Uterus (tissue), 3 donors: ENCODE measurements at regions not wholly inside any gene's neighbourhood (a gene's known extent, or its start where the extent isn't known, plus 50 kb on each side); places are given as distances from the start of the nearest gene placed in this dataset.
"Not testable (repeated sequence)": the region's sequence is repeated elsewhere in the genome, so short reads cannot be mapped to it uniquely, and the experiment has no call there.

Source experiments
- DNase-seq, 2 donors: peaks; one replicate each; pipeline ENCODE4 v3.0.0-alpha.2; 2019 to 2020
- H3K27ac ChIP-seq, 2 donors: fragments of 200-600 bp; sonication (generic); 1 replicate in 1 of 2; 2 replicates in 1 of 2; pipeline ENCODE4 v1.5.1; 2016 to 2018
- H3K27me3 ChIP-seq, 2 donors: fragments of 200-600 bp; sonication (generic); one replicate each; pipeline ENCODE4 v1.5.1; 2018 to 2019; ENCODE audit warnings: control low read depth in 1 of 2
- H3K36me3 ChIP-seq, 2 donors: fragments of 200-600 bp; sonication (generic); one replicate each; pipeline ENCODE4 v1.5.1; 2019; ENCODE audit warnings: control low read depth in 1 of 2
- H3K4me1 ChIP-seq, 2 donors: fragments of 200-600 bp; sonication (generic); one replicate each; pipeline ENCODE4 v1.5.1; 2018 to 2019; ENCODE audit warnings: control low read depth in 1 of 2
- H3K4me3 ChIP-seq, 2 donors: fragments of 200-600 bp; sonication (generic); 1 replicate in 1 of 2; 2 replicates in 1 of 2; pipeline ENCODE4 v1.5.1; 2018 to 2019; ENCODE audit warnings: mild to moderate bottlenecking in 1 of 2
- H3K9me3 ChIP-seq, 2 donors: fragments of 200-600 bp; sonication (generic); one replicate each; pipeline ENCODE4 v1.5.1; 2019; ENCODE audit warnings: control low read depth in 1 of 2
- CTCF ChIP-seq, 4 experiments: fragments of 200-600 bp in 2 of 4; fragments of 450-650 bp in 2 of 4; sonication (generic) in 2 of 4; IDR thresholded peaks; one replicate each; pipeline ENCODE4 v1.5.1; 2016 to 2019; ENCODE audit warnings: antibody characterized with exemption in 4 of 4, mild to moderate bottlenecking in 2 of 4, moderate library complexity in 1 of 4
- POLR2A ChIP-seq, 2 donors: fragments of 450-650 bp; IDR thresholded peaks; one replicate each; pipeline ENCODE4 v1.6.1; 2016; ENCODE audit warnings: antibody characterized with exemption in 2 of 2, mild to moderate bottlenecking in 1 of 2, moderate library complexity in 1 of 2
- intact Hi-C: fragments of 100-400 bp; cut with DNase I; formaldehyde crosslinking; loops from one replicate; pipeline ENCODE4 v1.15.1; 2023; ENCODE audit warnings: low total_unique reads
- donor health status: DM: yes; HTN: yes; CAD: no.

GRCh38 chr1:29590583-29591565 is 354.6 kb downstream of the PTPRU start:
- Histone ChIP-seq H3K27ac (no peak overlapping the region), H3K4me3 (no peak overlapping the region), H3K9me3 (no peaks in the 10 kb centered on the region), H3K4me1 (no peaks in the 10 kb centered on the region), H3K27me3 (no peaks in the 10 kb centered on the region), H3K36me3 (no peaks in the 10 kb centered on the region)
- TF ChIP-seq CTCF (IDR thresholded peaks at IDR 0.05), result no peak
- TF ChIP-seq POLR2A (IDR thresholded peaks at IDR 0.05), result no peak
- DNase-seq, result no peak
- intact Hi-C loops, result no loop called here

- H3K27me3 ChIP-seq, H3K4me1 ChIP-seq, intact Hi-C loops, H3K36me3 ChIP-seq, H3K4me3 ChIP-seq, DNase-seq, H3K9me3 ChIP-seq, H3K27ac ChIP-seq: not testable (repeated sequence)
Observed at GRCh38 chr1:29589716-29590115, 353.4 kb downstream of the PTPRU start.

- no peaks in the 10 kb centered on the region for H3K4me1 ChIP-seq
- H3K27me3 ChIP-seq, result no peaks in the 10 kb centered on the region
- H3K9me3 ChIP-seq, result no peaks in the 10 kb centered on the region
- H3K27ac ChIP-seq, result no peak overlapping the region
- H3K36me3 ChIP-seq, result no peaks in the 10 kb centered on the region
- DNase-seq, result no peak
- intact Hi-C loops, result no loop called here
- TF ChIP-seq POLR2A (IDR thresholded peaks at IDR 0.05), result no peak
- TF ChIP-seq CTCF (IDR thresholded peaks at IDR 0.05), result no peak
- H3K4me3 ChIP-seq, result no peak overlapping the region
Observed at GRCh38 chr1:29586991-29587745, 350.8 kb downstream of the PTPRU start.

GRCh38 chr1:29586215-29586614 is 349.9 kb downstream of the PTPRU start:
- Histone ChIP-seq H3K27ac (no peak overlapping the region), H3K4me3 (no peak overlapping the region), H3K27me3 (no peaks in the 10 kb centered on the region), H3K36me3 (no peaks in the 10 kb centered on the region), H3K4me1 (no peaks in the 10 kb centered on the region), H3K9me3 (no peaks in the 10 kb centered on the region)
- no peak for TF ChIP-seq POLR2A (IDR thresholded peaks at IDR 0.05)
- TF ChIP-seq CTCF (IDR thresholded peaks at IDR 0.05), result no peak
- intact Hi-C loops, result no loop called here
- DNase-seq, result no peak

- Histone ChIP-seq H3K4me1 (no peaks in the 10 kb centered on the region), H3K27ac (no peak overlapping the region), H3K9me3 (no peaks in the 10 kb centered on the region), H3K36me3 (no peaks in the 10 kb centered on the region), H3K27me3 (no peaks in the 10 kb centered on the region), H3K4me3 (no peak overlapping the region)
- no peak for DNase-seq
- no peak for TF ChIP-seq CTCF (IDR thresholded peaks at IDR 0.05)
- no peak for TF ChIP-seq POLR2A (IDR thresholded peaks at IDR 0.05)
- intact Hi-C loops, result no loop called here
Observed at GRCh38 chr1:29585656-29586055, 349.3 kb downstream of the PTPRU start.
